ENCODE measurements at regions not wholly inside any gene's neighbourhood (a gene's known extent, or its start where the extent isn't known, plus 50 kb on each side); places are given as distances from the start of the nearest gene placed in this dataset.
A peak's percentile ranks its signal among the peaks of the same experiment; 100 is the strongest.

DNA sequence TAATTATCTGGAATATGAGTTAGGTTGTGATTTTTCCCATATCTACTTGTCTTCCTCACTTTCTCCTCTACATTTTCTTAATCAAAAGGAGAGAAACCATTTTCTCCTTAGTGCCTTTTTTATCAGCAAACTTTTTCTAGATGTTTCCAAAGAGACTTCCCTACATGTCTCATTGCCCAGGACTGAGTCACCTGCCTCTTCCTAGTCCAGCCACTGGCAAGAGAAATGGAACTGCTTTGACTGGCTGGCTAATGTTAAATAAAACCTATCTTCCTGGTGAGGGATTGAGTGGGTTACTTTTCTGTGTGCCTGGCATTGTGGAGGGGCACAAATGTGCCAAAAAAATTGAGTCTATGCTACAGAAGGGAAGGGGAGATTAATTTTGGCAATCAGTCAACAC lies 52.1 kb upstream of the CD5L start:
- TF ChIP-seq JUND (IDR thresholded peaks at IDR 0.05; ENCODE audit: low read depth): no peak
- DNase-seq (ENCODE audit: low read depth in 1 of 2, low spot score in 1 of 2): no peak
- in situ Hi-C loops (cut with HindIII; ENCODE audit: low pct_unique_long_range_greater_than_20kb, low sequenced_read_pairs): no loop called here

- no peak for TF ChIP-seq JUND (IDR thresholded peaks at IDR 0.05; ENCODE audit: low read depth)
- DNase-seq (ENCODE audit: low read depth in 1 of 2, low spot score in 1 of 2): no peak
- in situ Hi-C loops (cut with HindIII; ENCODE audit: low pct_unique_long_range_greater_than_20kb, low sequenced_read_pairs): no loop called here
Measured at GRCh38 chr1:157894613-157895165, 53.1 kb upstream of the CD5L start.

DNA sequence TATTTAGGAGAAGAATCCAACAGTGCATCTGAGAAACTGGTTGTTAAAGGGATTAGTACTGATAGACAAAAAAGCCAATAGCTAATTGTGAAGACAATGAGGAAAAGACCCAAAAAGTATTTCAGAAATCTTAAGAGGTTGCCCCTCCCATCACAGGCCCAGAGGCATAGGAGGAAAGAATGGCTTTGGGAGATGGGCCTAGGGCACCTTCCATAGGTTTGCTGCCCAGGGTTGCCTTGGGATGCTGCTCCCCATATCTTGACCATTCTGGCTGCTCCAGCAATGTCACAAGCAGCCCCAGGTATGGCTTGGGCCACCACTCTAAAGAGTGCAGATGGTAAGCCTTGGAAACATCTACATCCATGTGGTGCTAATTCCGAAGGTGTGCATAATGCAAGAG lies 68.7 kb upstream of the CD5L start:
- TF ChIP-seq JUND (IDR thresholded peaks at IDR 0.05; ENCODE audit: low read depth): no peak
- in situ Hi-C loops (cut with HindIII; ENCODE audit: low pct_unique_long_range_greater_than_20kb, low sequenced_read_pairs): no loop called here
- no peak for DNase-seq (ENCODE audit: low read depth in 1 of 2, low spot score in 1 of 2)

DNA sequence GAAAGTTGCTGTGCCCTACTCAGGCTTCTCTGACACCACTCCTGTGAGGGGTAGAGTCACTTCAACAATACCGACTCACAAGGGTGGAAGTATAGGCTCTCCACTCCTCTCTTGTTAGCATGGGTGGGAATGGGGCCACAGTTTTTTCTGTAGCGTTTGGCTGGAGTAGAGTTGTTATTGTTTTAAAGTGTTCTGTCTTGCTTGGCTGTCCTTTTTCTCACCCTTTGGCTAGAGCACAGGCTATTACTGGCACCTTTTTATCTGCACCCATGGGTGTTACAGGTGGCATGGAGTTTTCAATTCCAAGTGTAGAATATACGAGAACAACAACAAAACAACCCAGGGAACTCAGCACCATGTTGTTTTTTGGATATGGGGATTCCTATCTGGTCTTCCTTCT lies 74.3 kb upstream of the CD5L start:
- in situ Hi-C loops (cut with HindIII; ENCODE audit: low pct_unique_long_range_greater_than_20kb, low sequenced_read_pairs): no loop called here
- TF ChIP-seq JUND (IDR thresholded peaks at IDR 0.05; ENCODE audit: low read depth): no peak

DNA sequence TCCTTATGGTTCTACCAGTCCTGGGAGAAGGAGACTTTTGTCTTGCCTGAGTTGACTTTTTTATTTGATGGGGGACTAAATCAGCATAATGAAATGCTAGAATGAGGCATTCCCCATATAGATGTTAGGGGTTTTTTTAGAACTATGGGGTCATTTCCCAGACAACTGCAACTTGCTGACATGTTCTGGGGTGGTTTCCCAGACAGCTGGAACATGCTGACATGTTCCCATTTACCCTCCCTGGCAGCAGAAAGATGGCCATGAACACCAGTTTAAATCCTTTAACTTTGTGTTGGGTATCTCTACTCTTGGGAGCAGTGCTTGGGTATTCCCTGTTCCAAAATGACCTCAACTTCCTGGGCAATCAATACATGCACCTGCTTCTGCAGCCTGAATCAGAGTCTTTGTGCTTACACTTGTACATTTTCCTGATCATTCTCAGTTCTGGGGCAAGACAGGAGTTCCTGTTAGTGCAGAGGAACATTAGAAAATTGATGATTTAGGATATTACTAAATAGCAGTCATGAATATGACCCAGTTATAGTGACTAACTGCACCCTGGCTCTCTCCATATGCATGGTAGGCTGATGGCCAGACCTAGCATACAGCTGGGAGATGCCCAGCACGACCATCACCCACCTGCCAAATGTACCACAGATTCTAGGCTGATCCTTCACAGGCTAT lies 75.4 kb upstream of the CD5L start:
- in situ Hi-C loops (cut with HindIII; ENCODE audit: low pct_unique_long_range_greater_than_20kb, low sequenced_read_pairs): no loop called here
- no peak for DNase-seq (ENCODE audit: low read depth in 1 of 2, low spot score in 1 of 2)
- no peak for TF ChIP-seq JUND (IDR thresholded peaks at IDR 0.05; ENCODE audit: low read depth)

More for the DNA sequence above, 74.3 kb upstream of the CD5L start:
- DNase-seq (ENCODE audit: low read depth in 1 of 2, low spot score in 1 of 2): no peak

- in situ Hi-C loops (cut with HindIII; ENCODE audit: low pct_unique_long_range_greater_than_20kb, low sequenced_read_pairs): no loop called here
- TF ChIP-seq JUND (IDR thresholded peaks at IDR 0.05; ENCODE audit: low read depth): no peak
- no peak for DNase-seq (ENCODE audit: low read depth in 1 of 2, low spot score in 1 of 2)
Measured at GRCh38 chr1:157920748-157921147, 72.7 kb upstream of the KIRREL1 start.

- TF ChIP-seq JUND (IDR thresholded peaks at IDR 0.05; ENCODE audit: low read depth): no peak
- peak in 1 of 2 experiments; percentile 11 for DNase-seq (ENCODE audit: low read depth in 1 of 2, low spot score in 1 of 2)
- in situ Hi-C loops (cut with HindIII; ENCODE audit: low pct_unique_long_range_greater_than_20kb, low sequenced_read_pairs): no loop called here
Measured at GRCh38 chr1:157925419-157926166, 67.9 kb upstream of the KIRREL1 start.

DNA sequence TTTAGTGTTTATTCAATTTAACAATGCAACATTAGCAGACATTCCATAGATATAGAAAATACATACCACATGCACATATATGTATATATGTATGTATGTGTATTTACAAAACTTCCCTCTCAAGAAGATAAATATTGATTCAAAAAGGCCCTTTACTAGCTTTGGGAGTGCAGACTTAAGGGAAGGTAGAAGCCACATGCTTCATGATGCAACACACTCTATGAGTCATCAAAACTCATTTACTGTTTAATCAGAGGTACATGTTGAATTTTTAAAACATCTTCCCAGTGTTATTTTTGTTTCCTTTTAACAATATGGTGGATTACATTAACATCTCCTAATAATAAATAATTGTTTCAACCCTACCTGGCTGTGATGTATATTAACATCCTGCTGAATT lies 61.4 kb upstream of the KIRREL1 start:
- no peak for TF ChIP-seq JUND (IDR thresholded peaks at IDR 0.05; ENCODE audit: low read depth)
- no peak for DNase-seq (ENCODE audit: low read depth in 1 of 2, low spot score in 1 of 2)
- in situ Hi-C loops (cut with HindIII; ENCODE audit: low pct_unique_long_range_greater_than_20kb, low sequenced_read_pairs): no loop called here

GRCh38 chr1:157937744-157938143 lies 55.7 kb upstream of the KIRREL1 start:
- no peak for DNase-seq (ENCODE audit: low read depth in 1 of 2, low spot score in 1 of 2)
- in situ Hi-C loops (cut with HindIII; ENCODE audit: low pct_unique_long_range_greater_than_20kb, low sequenced_read_pairs): no loop called here
- no peak for TF ChIP-seq JUND (IDR thresholded peaks at IDR 0.05; ENCODE audit: low read depth)

GRCh38 chr1:157941939-157942338 lies 51.5 kb upstream of the KIRREL1 start:
- in situ Hi-C loops (cut with HindIII; ENCODE audit: low pct_unique_long_range_greater_than_20kb, low sequenced_read_pairs): no loop called here
- no peak for TF ChIP-seq JUND (IDR thresholded peaks at IDR 0.05; ENCODE audit: low read depth)
- no peak for DNase-seq (ENCODE audit: low read depth in 1 of 2, low spot score in 1 of 2)

Data from T47D (cell line).